Neuronal stem cell (in vitro differentiated cells): ENCODE measurements at regions not wholly inside any gene's neighbourhood (a gene's known extent, or its start where the extent isn't known, plus 50 kb on each side); places are given as distances from the start of the nearest gene placed in this dataset.

Experiments used
- DNase-seq: peaks from one replicate; pipeline ENCODE4 v3.0.0-alpha.2; 2013; ENCODE audit warnings: low spot score
- H2AFZ ChIP-seq: one replicate; pipeline ENCODE4 v1.6.1; 2013; ENCODE audit warnings: mild to moderate bottlenecking, low read length, inconsistent platforms
- H2AK5ac ChIP-seq: 2 replicates; pipeline ENCODE4 v1.6.1; 2013; ENCODE audit warnings: low read depth, mild to moderate bottlenecking, inconsistent platforms, low read length, moderate library complexity, mixed read lengths
- H2BK120ac ChIP-seq: 2 replicates; pipeline ENCODE4 v1.6.1; 2013; ENCODE audit warnings: low read depth, mild to moderate bottlenecking, inconsistent platforms, low read length, moderate library complexity, mixed read lengths
- H2BK12ac ChIP-seq: one replicate; pipeline ENCODE4 v1.6.1; 2013; ENCODE audit warnings: low read length, inconsistent platforms
- H2BK15ac ChIP-seq: 2 replicates; pipeline ENCODE4 v1.6.1; 2013; ENCODE audit warnings: mild to moderate bottlenecking, low read length, inconsistent platforms, mixed read lengths
- H2BK5ac ChIP-seq: one replicate; pipeline ENCODE4 v1.6.1; 2013; ENCODE audit warnings: inconsistent platforms, mild to moderate bottlenecking, low read length, moderate library complexity
- H3K14ac ChIP-seq: one replicate; pipeline ENCODE4 v1.6.1; 2013; ENCODE audit warnings: low read length, inconsistent platforms
- H3K18ac ChIP-seq: 2 replicates; pipeline ENCODE4 v1.6.1; 2013; ENCODE audit warnings: low read length, inconsistent platforms
- H3K23ac ChIP-seq: 2 replicates; pipeline ENCODE4 v1.6.1; 2013; ENCODE audit warnings: low read depth, mild to moderate bottlenecking, mixed read lengths, low read length, inconsistent platforms; ENCODE audit not compliant: poor library complexity
- H3K27ac ChIP-seq: replicated peaks from 3 replicates; pipeline ENCODE4 v1.5.1; 2013; ENCODE audit warnings: low read length, inconsistent platforms
- H3K27me3 ChIP-seq, 3 experiments: 2 replicates each; pipeline ENCODE4 v1.6.1; 2013; ENCODE audit warnings: low read length in 3 of 3, mild to moderate bottlenecking in 2 of 3, inconsistent platforms in 1 of 3, low read depth in 1 of 3, mixed read lengths in 1 of 3, moderate library complexity in 1 of 3; ENCODE audit not compliant: control insufficient read depth in 3 of 3, insufficient read depth in 3 of 3
- H3K36me3 ChIP-seq, 2 donors: replicated peaks in 1 of 2; 2 replicates each; pipeline ENCODE4 v1.6.1; 2013; ENCODE audit warnings: low read length in 2 of 2; ENCODE audit not compliant: control insufficient read depth in 2 of 2, insufficient read depth in 2 of 2
- H3K4ac ChIP-seq: 2 replicates; pipeline ENCODE4 v1.6.1; 2013; ENCODE audit warnings: inconsistent platforms, mild to moderate bottlenecking, low read length, moderate library complexity
- H3K4me1 ChIP-seq, 2 donors: 1 replicate in 1 of 2; 2 replicates in 1 of 2; pipeline ENCODE4 v1.6.1; 2013; ENCODE audit warnings: low read length in 2 of 2, low read depth in 1 of 2; ENCODE audit not compliant: control insufficient read depth in 2 of 2, insufficient read depth in 1 of 2
- H3K4me2 ChIP-seq: one replicate; pipeline ENCODE4 v1.6.1; 2013; ENCODE audit warnings: mild to moderate bottlenecking, low read length, inconsistent platforms; ENCODE audit not compliant: insufficient read depth, poor library complexity, severe bottlenecking
- H3K4me3 ChIP-seq, 2 donors: 2 replicates each; pipeline ENCODE4 v1.5.1; 2013; ENCODE audit warnings: low read length in 2 of 2, mild to moderate bottlenecking in 2 of 2, inconsistent platforms in 1 of 2, moderate library complexity in 1 of 2
- H3K79me1 ChIP-seq: one replicate; pipeline ENCODE4 v1.6.1; 2013; ENCODE audit warnings: low read depth, mild to moderate bottlenecking, inconsistent platforms, low read length, moderate library complexity
- H3K9ac ChIP-seq: one replicate; pipeline ENCODE4 v1.6.1; 2013; ENCODE audit warnings: mild to moderate bottlenecking, low read depth, low read length, inconsistent platforms; ENCODE audit not compliant: poor library complexity
- H3K9me3 ChIP-seq, 2 donors: replicated peaks in 1 of 2; 2 replicates each; pipeline versions ENCODE3 to v1.6.1; 2013; ENCODE audit warnings: low read length in 2 of 2, mild to moderate bottlenecking in 2 of 2, inconsistent platforms in 1 of 2, low read depth in 1 of 2, mixed read lengths in 1 of 2, moderate library complexity in 1 of 2; ENCODE audit not compliant: control insufficient read depth in 2 of 2, insufficient read depth in 1 of 2
- H4K8ac ChIP-seq: one replicate; pipeline ENCODE4 v1.6.1; 2013; ENCODE audit warnings: low read depth, mild to moderate bottlenecking, inconsistent platforms, low read length, moderate library complexity
- H4K91ac ChIP-seq: one replicate; pipeline ENCODE4 v1.6.1; 2013; ENCODE audit warnings: low read length, low read depth, mild to moderate bottlenecking, inconsistent platforms; ENCODE audit not compliant: poor library complexity
- WGBS, 2 donors: extraction: QIAGEN DNeasy Blood & Tissue Kit; methylation state at CpG; one replicate each; pipeline ENCODE4 v1.1.7; 2013; ENCODE audit warnings: missing lambda C conversion rate in 2 of 2, mixed read lengths in 1 of 2; ENCODE audit not compliant: insufficient read length in 2 of 2, insufficient replicate concordance in 1 of 2; ENCODE audit errors: extremely low coverage in 2 of 2; 5-methylcytosine and 5-hydroxymethylcytosine counted together

GRCh38 chr16:22670551-22671041, 143.4 kb upstream of the HS3ST2 start:
- Histone ChIP-seq H4K8ac (no peak overlapping the region), H2BK15ac (no peak overlapping the region), H3K27me3 (no peaks in the 10 kb centered on the region), H4K91ac (no peak overlapping the region), H3K79me1 (no peaks in the 10 kb centered on the region), H3K14ac (no peak overlapping the region), H3K9ac (no peak overlapping the region), H2AFZ (peak overlapping the region; percentile 78), H3K4me2 (no peak overlapping the region), H3K18ac (no peak overlapping the region), H3K4me3 (peak overlapping the region in 1 of 2 donors; percentile 6), H3K9me3 (no peaks in the 10 kb centered on the region), H2BK12ac (no peak overlapping the region), H2BK120ac (no peak overlapping the region), H3K4ac (no peak overlapping the region), H3K23ac (no peak overlapping the region), H3K36me3 (no peaks in the 10 kb centered on the region), H3K4me1 (peaks cover 0 to 4% of the 10 kb centered on the region in 2 donors), H2AK5ac (no peak overlapping the region), H2BK5ac (no peak overlapping the region), H3K27ac (no peak overlapping the region)
- peak; percentile 59 for DNase-seq
- no CpG with 5 or more reads among the region's 7 CpGs for WGBS, 2 donors

- Histone ChIP-seq H2AK5ac (no peak overlapping the region), H3K27ac (no peak overlapping the region), H2BK12ac (no peak overlapping the region), H3K4me3 (no peak overlapping the region), H4K91ac (no peak overlapping the region), H2AFZ (no peak overlapping the region), H3K18ac (no peak overlapping the region), H4K8ac (no peak overlapping the region), H2BK5ac (no peak overlapping the region), H3K9ac (no peak overlapping the region), H2BK15ac (no peak overlapping the region), H3K27me3 (no peaks in the 10 kb centered on the region), H3K9me3 (no peaks in the 10 kb centered on the region), H2BK120ac (no peak overlapping the region), H3K23ac (no peak overlapping the region), H3K4me2 (no peak overlapping the region), H3K79me1 (no peaks in the 10 kb centered on the region), H3K4ac (no peak overlapping the region), H3K36me3 (no peaks in the 10 kb centered on the region), H3K14ac (no peak overlapping the region), H3K4me1 (peaks cover 0 to 4% of the 10 kb centered on the region in 2 donors)
- WGBS, 2 donors, result 100% methylated on average over 1 of the region's 4 CpGs
- no peak for DNase-seq
Observed at GRCh38 chr16:22671301-22672076, 142.5 kb upstream of the HS3ST2 start.

- Histone ChIP-seq H2BK15ac (no peak overlapping the region), H2BK12ac (no peak overlapping the region), H3K4ac (no peak overlapping the region), H3K18ac (no peak overlapping the region), H3K4me3 (no peak overlapping the region), H3K27me3 (no peaks in the 10 kb centered on the region), H4K91ac (no peak overlapping the region), H4K8ac (no peak overlapping the region), H2AFZ (no peak overlapping the region), H3K9me3 (no peaks in the 10 kb centered on the region), H3K79me1 (no peaks in the 10 kb centered on the region), H2BK5ac (no peak overlapping the region), H3K27ac (no peak overlapping the region), H3K4me2 (no peak overlapping the region), H3K4me1 (peaks cover 0 to 4% of the 10 kb centered on the region in 2 donors), H2BK120ac (no peak overlapping the region), H3K14ac (no peak overlapping the region), H2AK5ac (no peak overlapping the region), H3K36me3 (no peaks in the 10 kb centered on the region), H3K23ac (no peak overlapping the region), H3K9ac (no peak overlapping the region)
- no peak for DNase-seq
- no CpG with 5 or more reads among the region's 3 CpGs for WGBS, 2 donors
Observed at GRCh38 chr16:22672830-22673210, 141.1 kb upstream of the HS3ST2 start.

- no peaks in the 10 kb centered on the region for H3K79me1 ChIP-seq
- H2BK120ac ChIP-seq, result no peak overlapping the region
- no CpG with 5 or more reads among the region's 2 CpGs for WGBS, 2 donors
- no peaks in the 10 kb centered on the region for H3K27me3 ChIP-seq
- no peak overlapping the region for H4K8ac ChIP-seq
- no peak for DNase-seq
- H2AFZ ChIP-seq, result no peak overlapping the region
- H2BK12ac ChIP-seq, result no peak overlapping the region
- H2BK5ac ChIP-seq, result no peak overlapping the region
- no peak overlapping the region for H2AK5ac ChIP-seq
- no peaks in the 10 kb centered on the region for H3K9me3 ChIP-seq
- no peak overlapping the region for H3K23ac ChIP-seq
- H3K9ac ChIP-seq, result no peak overlapping the region
- H3K4me1 ChIP-seq, result peaks cover 0 to 4% of the 10 kb centered on the region in 2 donors
- no peak overlapping the region for H4K91ac ChIP-seq
- no peak overlapping the region for H3K27ac ChIP-seq
- H3K36me3 ChIP-seq, result no peaks in the 10 kb centered on the region
- H2BK15ac ChIP-seq, result no peak overlapping the region
- no peak overlapping the region for H3K4me3 ChIP-seq
- H3K4ac ChIP-seq, result no peak overlapping the region
- no peak overlapping the region for H3K18ac ChIP-seq
- H3K4me2 ChIP-seq, result no peak overlapping the region
- no peak overlapping the region for H3K14ac ChIP-seq
Observed at GRCh38 chr16:22673421-22673831, 140.5 kb upstream of the HS3ST2 start.
